ENCODE measurements at regions not wholly inside any gene's neighbourhood (a gene's known extent, or its start where the extent isn't known, plus 50 kb on each side); places are given as distances from the start of the nearest gene placed in this dataset.

GRCh38 chr13:50257646-50258045, 242.4 kb downstream of the KCNRG start:
- TF ChIP-seq CTCF (IDR thresholded peaks at IDR 0.05; ENCODE audit: low read depth, low read length) (no peak), POLR2A (IDR thresholded peaks at IDR 0.05; ENCODE audit: extremely low read depth, insufficient read length) (no peak), MAX (IDR thresholded peaks at IDR 0.05; ENCODE audit: low read depth, low read length) (no peak), MYC (IDR thresholded peaks at IDR 0.05; ENCODE audit: low read depth, low read length) (no peak)
